Hematopoietic multipotent progenitor cell treated with erythropoietin and hydrocortisone succinate and interleukin-3 and kit ligand, for 6 days (in vitro differentiated cells): ENCODE measurements at regions not wholly inside any gene's neighbourhood (a gene's known extent, or its start where the extent isn't known, plus 50 kb on each side); places are given as distances from the start of the nearest gene placed in this dataset.
A peak's percentile ranks its signal among the peaks of the same experiment; 100 is the strongest.

ENCODE experiments used
- DNase-seq: peaks from one replicate; pipeline ENCODE4 v3.0.0-alpha.2; 2015

DNA sequence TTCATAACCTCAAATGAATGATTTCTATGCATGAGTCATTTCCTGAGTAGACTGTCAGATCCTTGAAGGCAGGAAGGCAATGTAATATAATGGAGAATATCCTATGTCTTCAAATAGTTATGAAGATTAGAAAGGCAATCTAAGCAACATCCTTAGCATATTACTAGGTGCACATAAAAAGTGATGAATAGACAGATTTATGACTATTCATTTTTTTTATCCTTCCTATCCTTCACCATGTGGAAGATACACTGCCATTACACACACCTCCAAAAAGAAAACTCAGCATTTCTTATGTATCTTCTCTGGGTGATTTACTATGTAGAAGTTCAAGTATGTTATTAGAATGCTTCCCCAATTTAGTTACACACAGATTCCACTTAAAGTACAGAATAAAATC lies 126.4 kb upstream of the MAF start:
- no peak for DNase-seq

DNA sequence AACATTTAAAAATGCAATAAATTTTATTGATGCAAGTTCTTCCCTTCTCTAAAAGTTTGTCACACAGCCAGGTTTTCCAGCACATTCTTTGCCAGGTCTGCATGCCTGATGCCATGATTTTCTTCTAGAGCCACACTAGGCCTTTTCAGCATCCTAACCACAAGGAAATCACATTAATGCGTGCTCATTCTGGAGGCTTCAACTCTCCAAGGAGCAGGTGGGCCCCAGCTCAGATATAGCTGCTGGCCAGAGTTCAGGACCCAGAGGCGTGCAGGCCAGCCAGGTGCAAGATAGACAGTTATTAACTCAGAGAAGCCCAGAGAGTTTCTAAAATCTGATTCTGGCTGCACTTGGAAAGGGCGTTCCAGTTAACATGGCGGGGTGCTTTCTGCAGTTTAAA lies 124.5 kb upstream of the MAF start:
- DNase-seq: no peak

DNA sequence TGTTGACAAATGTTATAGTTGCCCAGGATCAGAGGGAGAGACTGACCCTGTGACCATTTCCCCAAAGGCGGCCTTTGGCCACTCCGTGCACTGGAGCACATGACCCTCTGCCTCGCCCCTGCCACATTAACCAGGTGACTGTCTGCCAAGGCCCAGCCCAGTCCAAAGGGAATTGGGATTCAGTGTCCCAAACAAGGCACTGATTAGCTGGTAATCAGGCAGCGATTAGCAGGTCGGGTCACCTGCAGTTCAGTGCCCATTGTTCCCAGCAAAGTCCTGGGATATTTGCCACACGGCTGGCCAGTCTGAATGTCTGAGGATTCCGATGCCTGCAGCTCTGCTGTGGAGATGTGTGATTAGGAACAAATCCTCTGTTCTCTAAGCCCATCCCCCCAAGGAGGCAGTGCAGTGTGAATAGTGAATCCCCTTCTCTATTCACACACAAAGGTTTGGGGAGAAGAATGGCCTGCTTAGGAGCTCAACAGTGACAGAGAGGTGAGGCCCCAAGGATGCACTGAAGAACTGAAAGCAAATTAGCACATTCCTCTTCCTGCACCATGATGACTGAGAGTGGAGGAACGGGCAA lies 123.1 kb upstream of the MAF start:
- no peak for DNase-seq

DNA sequence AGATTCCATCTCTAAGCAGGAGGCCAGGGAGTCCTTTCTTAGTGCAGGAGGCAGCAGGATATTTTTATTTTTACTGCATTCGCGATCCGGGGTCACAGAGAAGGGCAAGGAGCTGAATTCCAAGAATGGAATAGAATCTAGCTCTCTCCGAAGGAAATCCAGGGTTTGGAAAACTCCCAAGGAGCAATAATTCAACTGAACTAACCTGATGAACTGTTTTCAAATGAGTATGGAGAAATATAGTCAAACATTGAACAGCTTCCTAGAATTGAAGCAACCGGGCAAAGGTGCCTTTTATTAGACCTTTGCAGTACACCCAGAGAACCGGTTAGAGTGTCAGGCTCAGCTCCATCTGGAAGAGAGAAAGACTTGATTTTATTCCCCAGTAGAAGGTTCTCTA lies 120.7 kb upstream of the MAF start:
- DNase-seq: no peak

DNA sequence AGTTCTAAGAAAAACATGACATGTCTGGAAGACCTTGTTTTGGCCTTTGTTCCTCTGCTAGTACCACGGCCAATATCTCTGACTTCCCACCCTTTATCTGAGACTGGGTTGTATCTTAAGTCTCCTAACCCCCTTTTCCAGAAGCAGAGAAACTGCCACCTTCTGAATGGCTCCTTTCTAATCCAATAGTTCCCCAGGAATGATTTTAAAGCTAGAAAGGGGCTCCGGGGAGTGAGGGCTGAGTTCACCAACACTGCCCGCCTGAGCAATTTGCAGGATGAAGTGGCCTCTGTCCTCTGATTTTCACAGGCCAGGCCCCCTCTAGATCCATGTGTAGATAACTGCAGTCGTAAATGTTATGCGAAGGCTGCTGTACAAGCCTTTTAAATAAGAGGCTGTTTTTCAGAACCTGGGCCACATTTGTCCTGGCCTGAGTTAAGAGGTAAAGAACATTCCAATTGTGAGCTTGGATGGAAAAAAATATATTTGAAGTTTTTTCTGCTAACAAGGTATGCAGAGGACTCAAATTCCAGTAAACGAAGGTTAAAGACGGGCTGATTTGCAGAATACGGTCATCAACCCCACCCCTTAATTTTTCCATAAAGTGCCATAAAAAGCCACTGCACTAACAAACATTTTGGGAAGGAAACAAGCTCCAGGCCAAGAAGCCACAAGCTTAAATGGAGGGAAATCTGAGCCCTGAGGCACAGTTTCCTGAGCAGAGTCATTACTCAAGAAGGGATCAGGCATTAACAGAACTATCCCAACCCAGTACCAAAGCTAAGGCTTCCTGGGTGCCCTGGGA lies 117.0 kb upstream of the MAF start:
- peak; percentile 4 for DNase-seq

DNA sequence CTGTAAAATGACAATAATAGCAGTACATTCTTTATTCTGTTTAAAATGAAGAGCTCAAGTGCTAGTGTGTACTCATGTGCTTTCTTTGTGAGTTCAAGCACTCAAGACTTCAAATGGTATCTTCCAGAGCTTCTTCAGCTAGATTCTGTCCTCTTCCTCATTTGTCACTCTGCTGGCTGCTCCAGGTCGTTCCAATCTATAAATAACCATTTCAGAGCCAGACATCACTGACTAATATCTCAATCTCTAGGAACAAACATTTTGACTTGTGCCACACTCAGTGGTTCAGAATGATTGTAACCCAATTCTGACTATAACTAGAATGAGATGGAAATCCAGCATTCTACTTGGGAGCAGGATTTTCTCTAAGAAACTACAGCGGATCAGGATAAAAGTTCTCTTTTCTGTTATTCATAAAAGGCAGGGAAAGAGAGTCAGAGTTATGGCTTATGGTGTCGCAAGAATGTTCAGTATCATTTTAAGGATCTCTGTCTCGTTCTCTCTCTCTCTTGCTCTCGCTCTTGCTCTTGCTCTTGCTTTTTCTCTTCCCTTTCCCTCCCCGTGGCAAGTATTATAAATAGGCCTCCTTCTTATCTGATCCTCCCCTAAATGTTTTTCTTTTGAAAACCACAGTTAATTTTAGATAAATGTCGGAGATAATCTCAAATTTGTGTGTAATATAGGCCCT lies 116.3 kb upstream of the MAF start:
- peak; percentile 58 for DNase-seq

DNA sequence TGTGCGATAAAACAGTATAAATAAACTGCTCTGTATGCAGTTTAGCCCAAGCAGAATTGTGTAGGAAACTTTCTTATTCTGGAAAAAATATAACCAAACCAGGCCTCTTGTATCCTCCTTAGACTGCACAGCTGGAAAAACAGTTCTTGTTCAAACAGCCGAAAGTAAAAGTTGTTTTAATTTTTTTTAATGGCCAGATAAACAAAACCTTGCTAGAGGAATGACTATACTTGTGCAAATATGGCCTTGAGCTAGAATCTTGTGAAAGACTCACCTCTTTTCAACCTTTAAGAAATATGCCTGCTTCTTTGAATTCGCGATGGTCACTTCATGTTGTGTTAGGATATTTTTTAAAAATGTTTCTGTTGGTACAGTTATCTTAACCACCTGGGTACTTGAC lies 114.5 kb upstream of the MAF start:
- no peak for DNase-seq

DNA sequence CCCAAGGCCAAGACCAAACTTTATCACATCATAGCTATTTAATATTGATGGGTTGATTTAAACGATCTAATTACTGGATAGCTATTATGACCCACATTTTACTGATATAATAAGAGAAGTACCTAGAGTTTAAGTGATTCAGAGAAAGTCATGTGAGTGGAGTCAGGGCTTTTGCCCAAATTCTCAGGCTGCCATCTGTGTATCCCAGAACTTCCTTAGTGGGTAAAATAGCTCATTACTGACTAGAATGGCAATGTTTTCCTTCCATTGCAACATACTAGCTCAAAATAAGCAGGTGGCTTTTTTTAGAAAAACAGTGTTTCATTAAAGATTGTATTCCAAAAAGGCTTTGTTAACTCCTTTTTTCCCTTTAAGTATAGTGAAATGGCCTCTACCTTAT lies 113.9 kb upstream of the MAF start:
- no peak for DNase-seq

DNA sequence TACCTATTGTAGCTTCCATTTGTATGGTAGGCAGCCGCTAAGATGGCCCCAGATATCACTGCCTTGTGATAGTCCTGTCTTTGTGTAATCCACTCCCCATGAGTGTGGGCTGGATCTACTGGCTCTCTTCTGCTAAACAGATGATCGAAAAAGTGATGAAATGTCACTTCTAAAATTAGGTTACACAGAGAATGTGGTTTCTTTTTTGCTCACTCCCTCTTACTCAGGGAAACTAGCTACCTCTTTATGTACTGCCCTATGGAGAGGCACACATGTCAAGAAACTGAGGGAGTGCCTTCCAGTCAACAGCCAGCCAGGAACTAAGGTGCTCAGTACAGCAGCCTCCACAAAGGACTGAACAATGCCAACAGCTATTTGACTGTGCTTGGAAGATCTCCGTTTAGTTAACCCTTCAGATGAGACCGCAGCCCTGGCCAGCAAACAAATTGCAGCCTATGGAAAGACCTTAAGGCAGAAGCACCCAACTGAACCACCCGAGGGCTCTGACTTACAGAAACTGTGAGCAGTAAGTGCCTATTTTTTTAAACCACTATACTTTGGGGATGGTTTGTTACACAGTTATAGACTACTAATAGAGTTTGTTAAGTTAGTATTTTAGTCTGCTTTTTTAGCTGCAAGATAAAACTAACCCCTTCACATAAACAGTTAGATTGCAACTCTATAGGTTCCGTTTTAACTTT lies 113.2 kb upstream of the MAF start:
- no peak for DNase-seq

DNA sequence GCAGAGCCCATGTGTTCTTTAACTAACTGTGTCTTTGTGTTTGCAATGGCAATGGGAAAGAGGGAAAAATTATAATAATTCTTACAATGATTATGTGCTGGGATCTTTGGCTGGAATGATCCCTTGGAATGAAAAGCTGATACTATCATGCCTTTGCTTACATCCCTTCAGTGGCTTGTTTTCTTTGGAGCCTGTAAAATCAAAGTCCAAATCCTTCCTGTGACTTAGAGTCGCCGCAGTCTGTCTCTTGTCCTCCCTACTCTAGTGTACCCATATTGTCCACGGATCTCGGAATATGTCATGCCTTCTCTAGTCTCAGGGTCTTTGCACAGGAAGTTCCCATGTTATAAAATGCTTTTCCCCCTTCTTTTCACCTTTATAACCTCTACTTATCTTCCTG lies 111.7 kb upstream of the MAF start:
- no peak for DNase-seq

DNA sequence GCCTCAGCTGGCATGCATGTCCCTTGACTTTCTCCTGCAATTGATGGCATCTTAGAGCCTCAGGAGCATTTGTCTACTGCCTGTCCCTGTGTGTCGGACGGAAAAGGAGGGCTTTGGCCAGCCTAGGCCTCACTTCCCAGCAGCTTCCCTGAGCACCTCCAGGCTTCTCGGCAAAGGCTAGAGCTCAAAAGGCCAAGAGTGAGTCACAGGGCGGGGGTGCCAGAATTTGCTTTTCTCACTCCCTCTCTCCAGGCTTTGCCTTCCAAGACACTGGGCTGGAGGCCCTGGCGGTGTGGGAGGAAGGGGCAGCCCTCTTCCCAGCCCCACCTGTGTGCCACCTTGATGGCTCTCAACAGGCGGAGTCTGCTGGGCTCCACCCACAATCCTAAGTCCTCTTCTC lies 107.3 kb upstream of the MAF start:
- DNase-seq: no peak

DNA sequence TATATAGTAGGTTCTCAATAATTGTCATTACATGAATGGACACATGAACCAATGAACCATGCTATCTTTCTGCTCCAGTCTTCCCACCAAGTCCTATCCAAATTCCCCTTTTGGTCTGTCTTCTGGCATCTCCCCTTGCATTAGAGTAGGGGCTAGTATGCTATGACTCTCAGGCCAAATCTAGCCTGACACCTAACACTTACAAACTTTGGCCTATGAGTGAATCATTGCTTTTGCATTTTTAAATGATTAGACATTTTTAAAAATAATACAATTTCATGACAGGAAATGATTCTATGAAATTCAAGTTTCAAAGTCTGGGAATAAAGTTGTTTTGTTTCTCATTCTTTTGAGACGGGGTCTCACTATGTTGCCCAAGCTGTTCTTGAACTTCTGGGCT lies 102.5 kb upstream of the MAF start:
- no peak for DNase-seq

DNA sequence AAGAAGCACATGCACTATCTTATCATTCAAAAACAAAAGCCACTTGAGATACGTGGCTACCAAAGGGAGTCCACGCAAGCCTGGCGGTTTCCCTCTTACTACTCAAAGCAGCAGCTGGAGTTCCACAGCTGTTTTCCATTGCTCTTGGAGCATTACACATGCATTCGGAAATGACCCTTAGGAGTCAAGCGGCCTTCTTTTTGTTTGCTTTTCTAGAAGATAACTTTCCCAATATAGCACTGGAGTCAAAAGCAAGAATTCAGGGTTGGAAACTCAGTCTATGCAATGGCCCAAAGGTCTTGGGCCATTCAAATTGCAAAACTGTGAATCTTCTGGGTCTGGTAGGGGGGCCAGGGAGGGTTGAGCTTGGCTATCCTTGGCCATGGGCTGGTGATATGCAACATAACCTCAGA lies 97.8 kb upstream of the MAF start:
- no peak for DNase-seq

DNA sequence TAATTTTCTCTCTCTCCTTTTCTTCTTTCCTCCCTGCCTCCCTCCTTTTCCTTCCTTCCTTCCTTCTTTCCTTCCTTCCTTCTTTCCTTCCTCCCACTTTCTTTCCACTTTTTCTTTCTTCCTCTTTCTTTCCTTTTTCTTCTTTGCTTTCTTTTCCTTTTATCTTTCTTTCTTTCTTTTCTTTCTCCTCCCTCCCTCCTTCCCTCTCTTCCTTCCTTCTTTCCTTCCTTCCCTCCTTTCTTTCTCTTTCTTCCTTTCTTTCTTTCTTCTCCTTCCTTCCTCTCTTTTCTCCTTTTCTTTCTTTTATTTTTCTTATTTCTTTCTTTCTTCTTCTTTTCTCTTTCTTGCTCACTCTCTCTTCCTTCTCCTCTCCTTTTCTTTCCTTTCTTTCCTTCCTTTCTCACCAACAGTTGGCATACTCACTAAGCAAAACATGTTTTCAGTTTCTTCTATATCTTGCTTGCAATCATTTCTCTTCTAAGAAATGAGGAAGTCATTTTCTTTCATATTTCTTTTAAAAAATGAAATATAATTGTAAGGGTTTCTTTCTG lies 97.1 kb upstream of the MAF start:
- no peak for DNase-seq

DNA sequence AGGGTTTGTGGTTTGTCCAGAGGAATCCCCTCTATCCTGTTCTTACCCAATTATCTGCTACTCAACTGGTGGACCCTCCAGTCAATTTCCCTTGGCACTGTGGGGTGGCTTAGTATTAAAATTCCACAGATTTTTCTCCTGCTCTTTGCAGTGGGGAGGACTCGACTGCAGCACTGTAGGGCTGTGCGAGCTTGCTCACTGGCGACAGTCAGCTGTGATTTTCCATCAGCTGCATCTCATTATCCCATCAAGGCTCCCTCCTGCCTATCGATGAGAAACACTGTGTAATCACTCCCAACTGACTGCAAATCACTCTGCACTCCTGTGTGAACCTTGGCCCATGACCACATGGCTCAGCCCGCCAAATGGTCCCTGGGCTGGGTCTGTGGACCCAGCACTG lies 90.5 kb upstream of the MAF start:
- no peak for DNase-seq

DNA sequence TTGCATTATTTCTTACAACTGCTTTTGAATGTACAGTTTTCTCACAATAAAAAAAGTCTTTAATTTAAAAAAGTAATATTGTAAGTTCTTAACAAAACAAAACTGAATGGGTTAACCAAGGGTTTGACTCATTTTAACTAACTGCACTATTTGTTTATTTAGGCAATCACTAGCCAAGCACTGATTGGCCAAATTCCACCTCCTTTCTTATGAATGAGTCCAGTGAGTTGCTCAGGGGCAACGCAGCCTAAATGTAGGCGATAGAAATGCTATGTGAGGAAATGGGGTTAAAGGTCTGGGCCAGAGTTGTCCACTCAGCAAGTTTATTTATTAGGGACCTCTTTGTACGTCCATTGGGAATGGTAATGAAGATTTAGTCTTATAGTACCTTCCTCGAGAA lies 89.6 kb upstream of the MAF start:
- no peak for DNase-seq

DNA sequence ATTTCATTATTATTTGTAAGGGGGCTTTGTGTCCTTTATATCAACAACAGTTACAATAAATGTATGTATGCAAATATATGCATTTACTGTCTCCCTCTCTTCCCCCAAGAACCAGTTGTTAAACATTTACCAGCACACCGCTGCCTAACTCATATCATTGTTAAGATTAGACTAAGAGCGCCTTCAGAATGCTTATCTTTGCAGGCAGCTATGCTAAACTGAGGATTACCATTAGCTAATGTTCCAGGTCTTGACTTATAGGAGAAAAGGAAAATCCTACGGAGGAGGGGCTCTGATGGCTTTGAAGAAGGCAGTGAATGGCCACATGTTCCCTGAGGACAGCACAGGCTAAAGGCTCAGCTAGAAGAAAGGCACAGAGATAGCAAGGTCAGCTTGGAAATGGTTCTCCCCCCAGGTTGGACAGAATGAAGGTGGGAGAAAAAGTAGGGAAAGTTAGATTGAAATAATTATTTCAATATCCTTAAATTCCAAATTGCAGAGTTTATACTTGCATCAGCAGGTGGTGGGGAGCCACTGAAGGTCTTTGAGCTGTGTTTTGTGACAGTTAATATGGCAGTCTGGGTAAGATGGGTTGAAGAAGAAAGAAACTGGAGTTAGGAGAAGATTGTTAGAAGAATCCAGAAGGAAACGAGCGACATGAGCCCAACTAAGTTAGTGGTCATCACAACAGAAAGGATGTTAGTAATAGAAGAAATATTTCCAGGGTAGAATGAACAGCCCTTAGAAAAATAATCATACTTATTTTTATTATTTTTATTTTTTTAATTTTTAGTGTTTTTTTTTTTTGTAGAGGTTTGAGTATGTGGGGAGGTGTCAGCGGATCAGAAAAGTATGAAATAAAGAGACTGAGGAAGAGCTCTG lies 87.0 kb upstream of the MAF start:
- DNase-seq: no peak

DNA sequence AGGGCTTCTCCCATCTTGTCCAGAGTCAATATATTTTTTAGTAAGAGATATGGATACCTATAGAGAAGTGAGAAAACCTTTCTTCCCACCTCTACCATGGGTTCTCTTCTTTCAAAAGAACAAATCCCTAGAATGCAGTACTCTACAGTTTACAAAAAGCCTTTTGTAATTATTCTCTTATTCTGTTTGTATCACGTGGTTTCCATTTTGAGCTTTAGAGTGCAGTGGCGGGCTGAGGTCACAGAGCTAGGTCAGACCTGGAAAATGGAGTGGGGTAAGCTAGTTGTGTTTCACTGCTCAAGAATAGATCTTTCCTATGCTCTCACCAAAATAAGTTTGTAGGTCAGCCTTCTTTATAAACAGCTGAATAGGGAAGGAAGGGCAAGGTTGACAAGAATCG lies 85.3 kb upstream of the MAF start:
- DNase-seq: no peak

DNA sequence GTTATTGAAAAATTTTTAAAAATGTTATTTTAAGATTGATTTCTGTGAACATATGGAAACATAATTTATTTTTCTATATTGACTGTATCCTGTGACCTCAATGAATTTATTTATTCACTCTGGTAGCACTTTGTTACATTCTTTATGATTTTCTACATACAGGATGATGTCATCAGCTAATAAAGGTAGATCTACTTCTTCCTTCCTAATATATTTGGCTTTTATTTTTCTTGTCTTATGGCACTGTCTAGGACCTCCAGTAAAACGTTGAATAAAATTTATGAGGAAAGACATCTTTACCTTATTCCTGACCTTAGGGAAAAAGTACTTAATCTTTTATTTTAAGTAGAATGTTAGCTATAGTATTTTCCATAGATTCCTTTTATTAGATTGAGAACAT lies 78.8 kb upstream of the MAF start:
- no peak for DNase-seq

DNA sequence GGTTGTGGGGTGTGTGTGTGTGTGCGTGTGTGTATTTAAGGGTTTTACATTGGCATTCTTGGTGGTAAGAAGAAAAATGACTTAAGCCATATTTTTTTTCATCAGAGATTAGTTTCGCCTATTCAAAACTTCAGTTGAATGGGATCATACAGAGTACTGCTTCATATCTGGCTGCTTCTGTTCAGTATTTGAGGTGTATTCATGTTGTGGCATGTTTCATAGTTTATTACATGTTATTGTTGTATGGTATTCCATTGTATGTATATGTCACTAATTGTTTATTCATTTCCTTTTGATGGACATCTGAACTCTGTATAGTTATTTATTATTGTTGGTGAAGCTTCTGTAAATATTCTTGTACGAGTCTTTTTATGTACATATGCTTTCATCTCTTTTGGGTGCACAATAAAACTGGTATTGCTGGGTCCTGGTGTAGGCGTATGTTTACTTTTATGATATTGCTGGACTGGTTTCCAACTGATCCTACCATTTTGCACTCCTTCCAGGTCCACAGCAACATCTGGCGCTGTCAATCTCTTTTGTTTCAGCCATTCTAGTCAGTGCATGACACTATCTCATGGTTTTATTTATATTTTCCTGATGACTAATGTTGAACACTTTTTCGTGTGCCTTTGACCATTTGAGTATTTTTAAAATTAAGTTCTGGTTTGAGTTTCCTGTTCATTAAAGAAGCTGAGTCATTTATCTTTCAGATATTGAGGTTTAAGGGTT lies 77.4 kb upstream of the MAF start:
- no peak for DNase-seq

DNA sequence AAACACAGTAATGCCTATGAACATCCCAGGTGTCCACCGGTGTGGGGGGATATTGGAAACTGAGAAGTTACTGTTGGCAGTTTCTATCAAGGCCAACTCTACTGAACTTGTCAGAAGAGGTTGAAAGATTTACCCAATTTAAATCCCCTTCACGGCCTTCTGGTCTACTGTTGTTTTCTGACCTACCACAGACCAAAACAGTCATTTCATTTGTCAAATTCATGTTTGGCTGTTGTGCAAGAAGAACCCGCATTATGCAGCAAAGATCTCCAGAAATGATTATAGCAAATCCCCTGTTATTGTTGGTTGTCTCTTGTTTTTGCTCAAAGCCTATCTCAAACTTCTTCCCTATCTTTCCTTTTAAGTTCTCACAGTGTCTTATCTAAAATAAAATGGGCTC lies 73.1 kb upstream of the MAF start:
- DNase-seq: peak; percentile 61

DNA sequence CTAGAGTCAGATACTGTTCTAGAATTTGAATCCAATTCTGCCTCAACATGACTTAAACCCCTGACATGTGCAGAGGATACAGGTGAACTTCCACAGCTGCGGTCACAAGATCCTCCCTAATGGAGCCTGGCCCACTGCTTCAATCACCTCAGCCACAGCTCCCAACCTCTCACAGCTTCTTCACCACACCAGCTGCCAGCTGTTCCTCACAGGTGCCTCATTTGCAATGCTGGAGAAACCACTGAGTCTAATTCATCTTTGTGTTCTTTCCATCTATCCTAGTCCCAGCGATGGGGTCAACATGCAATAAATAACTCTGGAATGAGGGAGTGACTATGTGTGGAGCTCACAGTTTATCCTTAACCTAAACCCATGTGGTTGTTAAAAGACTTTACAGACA lies 72.0 kb upstream of the MAF start:
- DNase-seq: no peak
